GM12878 (cell line): ENCODE measurements at regions not wholly inside any gene's neighbourhood (a gene's known extent, or its start where the extent isn't known, plus 50 kb on each side); places are given as distances from the start of the nearest gene placed in this dataset.

ENCODE experiments used
- ATAC-seq: fragments of 200-7000 bp; cut with Tn5 transposase; 3 replicates; pipeline ENCODE4 v1.9.1; 2020; ENCODE audit warnings: mild to moderate bottlenecking, moderate library complexity
- BruUV-seq: library from RNA; stranded (reverse); fragments of 400-500 nt; replicated peaks from 2 replicates; lab custom pipeline; 2021; lab: Mats Ljungman, UMichigan
- CTCF ChIA-PET: fragments of 300-600 bp; sonication (Branson Sonifier 250); formaldehyde crosslinking; extraction: SDS; loops from one replicate; lab custom pipeline; 2021; ENCODE audit warnings: inconsistent platforms; lab: Yijun Ruan, JAX
- POLR2A ChIA-PET: fragments of 350-600 bp; formaldehyde crosslinking; extraction: SDS; loops from one replicate; lab custom pipeline; 2021; ENCODE audit warnings: inconsistent platforms; lab: Charles Lee
- RAD21 ChIA-PET: fragments of 300-600 bp; sonication (Branson Sonifier 250); formaldehyde crosslinking; loops from one replicate; lab custom pipeline; 2023; ENCODE audit warnings: antibody characterized with exemption; ENCODE audit not compliant: unreplicated experiment; lab: Charles Lee
- SMC1A ChIA-PET: fragments of 300-600 bp; sonication (Branson Sonifier 250); formaldehyde crosslinking; loops from one replicate; lab custom pipeline; 2023; ENCODE audit not compliant: unreplicated experiment, uncharacterized antibody; lab: Charles Lee
- DNase-seq: peaks from one replicate; pipeline ENCODE4 v3.0.0-alpha.2; 2011; ENCODE audit warnings: low read depth, low spot score
- FAIRE-seq: peaks from 3 replicates; lab custom pipeline; 2011; peaks lifted over from hg19 to GRCh38; lab: Jason Lieb, UNC
- H2AFZ ChIP-seq: 2 replicates; pipeline ENCODE4 v1.6.0; 2011; ENCODE audit warnings: low read depth, low read length, control low read depth; ENCODE audit not compliant: control insufficient read depth
- H3K27ac ChIP-seq: 2 replicates; pipeline ENCODE4 v1.5.1; 2011; ENCODE audit warnings: control low read depth; ENCODE audit not compliant: control insufficient read depth, insufficient read depth
- H3K27me3 ChIP-seq, 2 experiments: replicated peaks in 1 of 2; 2 replicates each; pipeline versions ENCODE4 v1.6.0 to v1.6.1; 2011; ENCODE audit warnings: low read length in 1 of 2; ENCODE audit not compliant: control insufficient read depth in 2 of 2, insufficient read depth in 2 of 2
- H3K36me3 ChIP-seq, 2 experiments: 2 replicates each; pipeline ENCODE4 v1.5.1; 2011; ENCODE audit warnings: low read length in 1 of 2; ENCODE audit not compliant: control insufficient read depth in 2 of 2, insufficient read depth in 2 of 2
- H3K4me1 ChIP-seq: 2 replicates; pipeline ENCODE4 v1.6.1; 2011; ENCODE audit warnings: mild to moderate bottlenecking, low read length, moderate library complexity, mixed read lengths; ENCODE audit not compliant: control insufficient read depth, insufficient read depth
- H3K4me2 ChIP-seq: 2 replicates; pipeline ENCODE4 v1.6.0; 2011; ENCODE audit warnings: control low read depth; ENCODE audit not compliant: control insufficient read depth, insufficient read depth
- H3K4me3 ChIP-seq: fragments of 200-600 bp; sonication (generic); 2 replicates; pipeline ENCODE4 v1.5.1; 2016
- H3K79me2 ChIP-seq: 2 replicates; pipeline ENCODE4 v1.6.0; 2011; ENCODE audit warnings: low read length; ENCODE audit not compliant: control insufficient read depth, insufficient read depth
- H3K9ac ChIP-seq: 2 replicates; pipeline ENCODE4 v1.8.0; 2011; ENCODE audit warnings: low read length, control low read depth, mixed read lengths; ENCODE audit not compliant: control insufficient read depth, insufficient read depth
- H3K9me3 ChIP-seq: replicated peaks from 3 replicates; pipeline ENCODE4 v1.5.1; 2011; ENCODE audit warnings: mild to moderate bottlenecking, low read length; ENCODE audit not compliant: control insufficient read depth, insufficient read depth
- H4K20me1 ChIP-seq: 2 replicates; pipeline ENCODE4 v1.6.0; 2011; ENCODE audit not compliant: control insufficient read depth, insufficient read depth
- DPF2 ChIP-seq: fragments of 450-650 bp; IDR thresholded peaks from 2 replicates; pipeline ENCODE4 v1.6.1; 2017; ENCODE audit warnings: mild to moderate bottlenecking
- MEF2B ChIP-seq: fragments of 450-650 bp; IDR thresholded peaks from 2 replicates; pipeline ENCODE4 v1.6.1; 2018; ENCODE audit warnings: mild to moderate bottlenecking, moderate library complexity; ENCODE audit not compliant: partially characterized antibody, poor library complexity, severe bottlenecking
- MTA2 ChIP-seq: fragments of 450-650 bp; IDR thresholded peaks from 2 replicates; pipeline ENCODE4 v1.6.1; 2016; ENCODE audit warnings: low read depth, mild to moderate bottlenecking, moderate library complexity
- MYC ChIP-seq: IDR thresholded peaks from 2 replicates; pipeline ENCODE4 v1.6.1; 2011; ENCODE audit warnings: mild to moderate bottlenecking, low read length, moderate library complexity, inconsistent platforms; ENCODE audit not compliant: insufficient read depth, insufficient replicate concordance, insufficient read length, severe bottlenecking
- RAD21 ChIP-seq: IDR thresholded peaks from 2 replicates; pipeline ENCODE4 v1.6.1; 2011; ENCODE audit warnings: mild to moderate bottlenecking, low read depth, low read length, moderate library complexity; ENCODE audit not compliant: insufficient read depth
- SUZ12 ChIP-seq: fragments of 200-600 bp; sonication (generic); IDR thresholded peaks from one replicate; pipeline ENCODE4 v1.6.1; 2018; ENCODE audit warnings: antibody characterized with exemption, mild to moderate bottlenecking; ENCODE audit not compliant: unreplicated experiment
- ZNF24 ChIP-seq: fragments of 450-650 bp; IDR thresholded peaks from 2 replicates; pipeline ENCODE4 v1.6.1; 2017; ENCODE audit warnings: antibody characterized with exemption, mild to moderate bottlenecking
- WGBS: methylation state at CpG from one replicate; pipeline ENCODE4 v1.1.6; 2016; ENCODE audit warnings: low lambda C conversion rate; ENCODE audit not compliant: insufficient replicate concordance, insufficient coverage; ENCODE audit errors: missing lambda C conversion rate; 5-methylcytosine and 5-hydroxymethylcytosine counted together
- in situ Hi-C: fragments of 300-500 bp; cut with MboI; formaldehyde crosslinking; loops from 9 replicates; pipeline ENCODE4 v1.14.3; 2018; ENCODE audit warnings: mixed read lengths
- intact Hi-C: fragments of 100-400 bp; cut with micrococcal nuclease; formaldehyde crosslinking; loops from one replicate; pipeline ENCODE4 v1.14.2; 2022; ENCODE audit not compliant: unreplicated experiment
- TF ChIP-seq, protein P1 (sequence below): fragments of 450-650 bp; IDR thresholded peaks from 2 replicates; pipeline ENCODE4 v1.6.1; 2016; ENCODE audit warnings: mild to moderate bottlenecking, moderate library complexity, borderline replicate concordance

DNA sequence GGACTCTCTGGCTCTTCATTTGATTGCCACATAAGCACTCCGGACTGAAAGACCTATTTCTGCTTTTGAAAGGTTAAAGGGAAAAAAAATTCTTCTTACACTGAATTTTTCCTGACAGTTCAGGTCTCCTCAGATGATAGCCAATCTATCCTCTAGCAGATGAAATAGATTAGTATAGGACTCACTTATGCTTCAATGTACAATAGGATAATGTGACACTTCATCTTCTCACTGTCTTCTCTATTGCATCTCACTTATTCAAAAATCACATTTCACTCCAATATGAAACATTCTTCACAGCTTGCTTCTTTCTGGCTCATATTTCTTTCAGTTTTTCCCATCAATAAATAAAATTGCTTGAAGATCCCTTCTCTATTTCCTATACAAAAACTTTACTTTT is 860.9 kb upstream of the SLITRK6 start (continued):
- TF ChIP-seq, protein P1, sequence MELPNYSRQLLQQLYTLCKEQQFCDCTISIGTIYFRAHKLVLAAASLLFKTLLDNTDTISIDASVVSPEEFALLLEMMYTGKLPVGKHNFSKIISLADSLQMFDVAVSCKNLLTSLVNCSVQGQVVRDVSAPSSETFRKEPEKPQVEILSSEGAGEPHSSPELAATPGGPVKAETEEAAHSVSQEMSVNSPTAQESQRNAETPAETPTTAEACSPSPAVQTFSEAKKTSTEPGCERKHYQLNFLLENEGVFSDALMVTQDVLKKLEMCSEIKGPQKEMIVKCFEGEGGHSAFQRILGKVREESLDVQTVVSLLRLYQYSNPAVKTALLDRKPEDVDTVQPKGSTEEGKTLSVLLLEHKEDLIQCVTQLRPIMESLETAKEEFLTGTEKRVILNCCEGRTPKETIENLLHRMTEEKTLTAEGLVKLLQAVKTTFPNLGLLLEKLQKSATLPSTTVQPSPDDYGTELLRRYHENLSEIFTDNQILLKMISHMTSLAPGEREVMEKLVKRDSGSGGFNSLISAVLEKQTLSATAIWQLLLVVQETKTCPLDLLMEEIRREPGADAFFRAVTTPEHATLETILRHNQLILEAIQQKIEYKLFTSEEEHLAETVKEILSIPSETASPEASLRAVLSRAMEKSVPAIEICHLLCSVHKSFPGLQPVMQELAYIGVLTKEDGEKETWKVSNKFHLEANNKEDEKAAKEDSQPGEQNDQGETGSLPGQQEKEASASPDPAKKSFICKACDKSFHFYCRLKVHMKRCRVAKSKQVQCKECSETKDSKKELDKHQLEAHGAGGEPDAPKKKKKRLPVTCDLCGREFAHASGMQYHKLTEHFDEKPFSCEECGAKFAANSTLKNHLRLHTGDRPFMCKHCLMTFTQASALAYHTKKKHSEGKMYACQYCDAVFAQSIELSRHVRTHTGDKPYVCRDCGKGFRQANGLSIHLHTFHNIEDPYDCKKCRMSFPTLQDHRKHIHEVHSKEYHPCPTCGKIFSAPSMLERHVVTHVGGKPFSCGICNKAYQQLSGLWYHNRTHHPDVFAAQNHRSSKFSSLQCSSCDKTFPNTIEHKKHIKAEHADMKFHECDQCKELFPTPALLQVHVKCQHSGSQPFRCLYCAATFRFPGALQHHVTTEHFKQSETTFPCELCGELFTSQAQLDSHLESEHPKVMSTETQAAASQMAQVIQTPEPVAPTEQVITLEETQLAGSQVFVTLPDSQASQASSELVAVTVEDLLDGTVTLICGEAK: no peak
- TF ChIP-seq MTA2 (no peak), MEF2B (no peak)

DNA sequence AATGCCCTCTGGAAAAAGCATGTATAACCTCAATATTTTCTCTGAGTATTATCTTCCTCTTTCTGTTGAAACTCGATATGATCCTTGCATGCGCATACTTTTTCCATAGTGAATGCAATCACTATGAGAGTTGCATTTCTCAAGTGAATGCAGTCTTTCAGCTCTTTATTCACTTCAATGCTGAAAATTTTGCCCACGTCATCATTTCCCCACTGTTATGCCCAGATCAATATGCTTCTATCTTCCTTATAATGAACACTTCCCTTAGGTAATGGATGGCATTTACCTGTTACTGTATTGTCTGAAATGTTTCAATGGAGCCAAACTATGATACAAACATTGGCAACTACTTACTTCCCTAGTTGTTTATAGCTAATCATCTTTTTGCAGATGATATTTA is 866.6 kb upstream of the SLITRK6 start:
- Histone ChIP-seq H3K4me2 (no peak overlapping the region), H3K9me3 (no peaks in the 10 kb centered on the region), H3K27ac (no peak overlapping the region), H2AFZ (no peak overlapping the region), H3K9ac (no peak overlapping the region), H3K4me1 (no peaks in the 10 kb centered on the region), H3K27me3 (no peaks in the 10 kb centered on the region), H3K79me2 (no peaks in the 10 kb centered on the region), H3K4me3 (no peak overlapping the region), H4K20me1 (no peaks in the 10 kb centered on the region), H3K36me3 (no peaks in the 10 kb centered on the region)
- DNase-seq: no peak
- WGBS: 12% methylated on average over 3 of the region's 3 CpGs
- ATAC-seq: no peak
- intact Hi-C loops (no loop called here), in situ Hi-C loops (no loop called here)
- ChIA-PET CTCF (no interaction called here), SMC1A (no interaction called here), POLR2A (no interaction called here), RAD21 (no interaction called here)
- no TSS peak for BruUV-seq
- no peak for FAIRE-seq
- TF ChIP-seq ZNF24: no peak
- no peak for TF ChIP-seq DPF2
- no peak for TF ChIP-seq SUZ12
- TF ChIP-seq MYC: no peak
- TF ChIP-seq RAD21: no peak
